ENCODE measurements at regions not wholly inside any gene's neighbourhood (a gene's known extent, or its start where the extent isn't known, plus 50 kb on each side); places are given as distances from the start of the nearest gene placed in this dataset.
"Not testable (repeated sequence)": the region's sequence is repeated elsewhere in the genome, so short reads cannot be mapped to it uniquely, and the experiment has no call there.

DNA sequence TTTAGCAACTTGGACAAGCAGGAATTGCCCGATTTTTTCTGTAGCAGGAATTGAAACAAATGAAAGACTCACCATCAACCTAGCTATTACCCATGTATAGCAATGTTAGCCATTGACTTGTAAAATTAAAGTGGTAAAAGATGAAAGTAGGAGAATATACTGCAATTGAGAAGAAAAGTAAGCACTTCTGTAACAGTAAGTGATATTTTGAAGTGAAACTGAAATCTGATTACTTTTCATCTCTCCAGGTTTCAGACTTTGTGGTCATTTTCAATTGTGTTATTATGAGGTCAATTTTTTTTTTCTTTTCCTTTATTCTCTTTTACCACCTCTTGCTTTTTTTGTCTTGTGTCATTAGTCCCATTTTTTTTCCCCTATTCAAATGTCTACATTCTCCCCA lies 1078.2 kb downstream of the ZPLD1 start:
- H3K4me3 ChIP-seq (ENCODE audit: low read depth, low read length) = no peak overlapping the region
- H3K27ac ChIP-seq (ENCODE audit: low read depth, low read length) = no peak overlapping the region
- H3K4me1 ChIP-seq (ENCODE audit: control insufficient read depth, insufficient read depth, low read length) = no peaks in the 10 kb centered on the region
- no peaks in the 10 kb centered on the region for H3K36me3 ChIP-seq (ENCODE audit: control insufficient read depth, insufficient read depth, low read length)
- DNase-seq (ENCODE audit: low read depth in 4 of 6, low spot score in 6 of 6) = no peak
- WGBS (ENCODE audit: insufficient coverage) = no CpG with 5 or more reads among the region's 1 CpG
- no peaks in the 10 kb centered on the region for H3K9me3 ChIP-seq (ENCODE audit: control insufficient read depth, insufficient read depth, low read length)
- H3K27me3 ChIP-seq (ENCODE audit: control insufficient read depth, insufficient read depth, low read length) = no peaks in the 10 kb centered on the region

DNA sequence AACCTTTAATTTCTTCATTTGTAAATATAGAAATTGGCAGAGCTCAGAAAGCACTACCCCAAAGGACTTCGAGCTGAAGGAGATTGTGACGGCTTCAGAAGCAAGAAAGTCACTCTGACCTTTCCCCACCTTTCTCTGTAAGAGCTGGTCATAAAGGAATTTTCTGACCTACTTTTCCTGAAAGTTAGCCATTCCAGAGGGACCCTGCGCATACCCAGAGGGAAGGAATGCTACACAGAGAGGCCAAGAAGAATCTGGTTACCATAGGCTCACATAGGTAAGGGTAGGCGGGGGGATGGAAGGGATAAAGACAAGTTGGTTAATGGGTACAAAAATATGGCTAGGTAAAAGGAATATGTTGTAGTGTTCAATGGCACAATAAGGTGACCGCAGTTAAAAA lies 1080.3 kb downstream of the ZPLD1 start:
- Histone ChIP-seq H3K4me1 (ENCODE audit: control insufficient read depth, insufficient read depth, low read length) (no peaks in the 10 kb centered on the region), H3K27ac (ENCODE audit: low read depth, low read length) (no peak overlapping the region), H3K27me3 (ENCODE audit: control insufficient read depth, insufficient read depth, low read length) (no peaks in the 10 kb centered on the region), H3K4me3 (ENCODE audit: low read depth, low read length) (no peak overlapping the region), H3K9me3 (ENCODE audit: control insufficient read depth, insufficient read depth, low read length) (no peaks in the 10 kb centered on the region), H3K36me3 (ENCODE audit: control insufficient read depth, insufficient read depth, low read length) (no peaks in the 10 kb centered on the region)
- DNase-seq (ENCODE audit: low read depth in 4 of 6, low spot score in 6 of 6) = no peak
- WGBS (ENCODE audit: insufficient coverage) = 100% methylated on average over 2 of the region's 5 CpGs

DNA sequence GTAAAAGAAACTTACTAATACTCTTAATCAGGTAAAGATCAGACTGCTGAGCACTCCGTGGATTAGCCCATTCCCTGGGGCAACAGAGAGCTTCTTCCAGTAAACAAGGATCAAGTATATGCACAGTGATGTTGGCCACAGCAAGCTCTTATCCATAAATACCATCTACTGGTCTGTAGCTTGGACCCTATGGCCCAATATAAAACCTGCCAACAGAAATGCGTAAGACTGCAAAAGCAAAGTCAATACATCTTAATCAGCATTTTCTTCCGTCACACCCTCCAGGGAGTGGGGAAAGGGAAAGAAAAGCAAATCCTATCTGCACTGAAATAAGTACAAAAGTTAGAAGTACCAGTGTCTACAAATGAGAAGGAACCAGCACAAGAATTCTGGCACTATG lies 1082.1 kb downstream of the ZPLD1 start:
- H3K27ac ChIP-seq (ENCODE audit: low read depth, low read length) = no peak overlapping the region
- H3K4me3 ChIP-seq (ENCODE audit: low read depth, low read length) = no peak overlapping the region
- H3K4me1 ChIP-seq (ENCODE audit: control insufficient read depth, insufficient read depth, low read length) = no peaks in the 10 kb centered on the region
- WGBS (ENCODE audit: insufficient coverage) = 80% methylated on average over 1 of the region's 3 CpGs
- no peaks in the 10 kb centered on the region for H3K9me3 ChIP-seq (ENCODE audit: control insufficient read depth, insufficient read depth, low read length)
- no peaks in the 10 kb centered on the region for H3K36me3 ChIP-seq (ENCODE audit: control insufficient read depth, insufficient read depth, low read length)
- no peaks in the 10 kb centered on the region for H3K27me3 ChIP-seq (ENCODE audit: control insufficient read depth, insufficient read depth, low read length)
- DNase-seq (ENCODE audit: low read depth in 4 of 6, low spot score in 6 of 6) = no peak

DNA sequence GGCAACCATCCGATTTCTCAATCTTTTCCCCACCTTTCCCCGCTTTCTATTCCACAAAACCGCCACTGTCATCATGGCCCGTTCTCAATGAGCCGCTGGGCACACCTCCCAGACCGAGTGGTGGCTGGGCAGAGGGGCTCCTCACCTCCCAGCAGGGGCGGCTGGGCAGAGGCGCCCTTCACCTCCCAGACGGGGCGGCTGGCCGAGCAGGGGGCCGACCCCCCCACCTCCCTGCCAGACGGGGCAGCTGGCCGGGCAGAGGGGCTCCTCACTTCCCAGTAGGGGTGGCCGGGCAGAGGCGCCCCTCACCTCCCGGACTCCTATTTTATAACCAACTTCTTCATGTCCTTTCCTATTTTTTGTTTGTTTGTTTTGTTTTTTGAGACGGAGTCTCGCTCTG lies 1096.5 kb downstream of the ZPLD1 start:
- not testable (repeated sequence) for DNase-seq (ENCODE audit: low read depth in 4 of 6, low spot score in 6 of 6)

DNA sequence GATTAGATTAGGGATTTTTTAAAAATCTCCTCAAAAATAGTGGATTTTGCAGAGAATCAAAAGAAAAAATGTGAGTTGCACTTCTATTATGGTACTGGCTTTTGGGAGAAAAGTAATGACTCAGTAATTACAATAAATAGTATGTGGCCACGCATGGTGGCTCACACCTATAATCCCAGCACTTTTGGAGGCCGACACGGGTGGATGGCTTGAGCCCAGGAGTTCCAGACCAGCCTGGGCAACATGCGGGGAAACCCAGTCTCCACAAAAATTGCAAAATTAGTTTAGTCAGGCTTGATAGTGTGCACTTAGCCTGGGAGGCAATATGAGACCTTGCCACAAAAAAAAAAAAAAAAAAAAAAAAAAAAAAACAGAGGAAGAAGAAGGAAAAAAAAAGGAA lies 1098.2 kb downstream of the ZPLD1 start:
- no peak overlapping the region for H3K27ac ChIP-seq (ENCODE audit: low read depth, low read length)
- no peak for DNase-seq (ENCODE audit: low read depth in 4 of 6, low spot score in 6 of 6)
- WGBS (ENCODE audit: insufficient coverage) = no CpG with 5 or more reads among the region's 4 CpGs
- H3K4me1 ChIP-seq (ENCODE audit: control insufficient read depth, insufficient read depth, low read length) = no peaks in the 10 kb centered on the region
- no peaks in the 10 kb centered on the region for H3K27me3 ChIP-seq (ENCODE audit: control insufficient read depth, insufficient read depth, low read length)
- H3K9me3 ChIP-seq (ENCODE audit: control insufficient read depth, insufficient read depth, low read length) = no peaks in the 10 kb centered on the region
- H3K36me3 ChIP-seq (ENCODE audit: control insufficient read depth, insufficient read depth, low read length) = no peaks in the 10 kb centered on the region
- H3K4me3 ChIP-seq (ENCODE audit: low read depth, low read length) = no peak overlapping the region

More for the DNA sequence above, 1096.5 kb downstream of the ZPLD1 start:
- H3K27me3 ChIP-seq (ENCODE audit: control insufficient read depth, insufficient read depth, low read length); H3K27ac ChIP-seq (ENCODE audit: low read depth, low read length); H3K4me3 ChIP-seq (ENCODE audit: low read depth, low read length); H3K4me1 ChIP-seq (ENCODE audit: control insufficient read depth, insufficient read depth, low read length); H3K9me3 ChIP-seq (ENCODE audit: control insufficient read depth, insufficient read depth, low read length); H3K36me3 ChIP-seq (ENCODE audit: control insufficient read depth, insufficient read depth, low read length): not testable (repeated sequence)
- WGBS (ENCODE audit: insufficient coverage) = 98% methylated on average over 8 of the region's 19 CpGs

DNA sequence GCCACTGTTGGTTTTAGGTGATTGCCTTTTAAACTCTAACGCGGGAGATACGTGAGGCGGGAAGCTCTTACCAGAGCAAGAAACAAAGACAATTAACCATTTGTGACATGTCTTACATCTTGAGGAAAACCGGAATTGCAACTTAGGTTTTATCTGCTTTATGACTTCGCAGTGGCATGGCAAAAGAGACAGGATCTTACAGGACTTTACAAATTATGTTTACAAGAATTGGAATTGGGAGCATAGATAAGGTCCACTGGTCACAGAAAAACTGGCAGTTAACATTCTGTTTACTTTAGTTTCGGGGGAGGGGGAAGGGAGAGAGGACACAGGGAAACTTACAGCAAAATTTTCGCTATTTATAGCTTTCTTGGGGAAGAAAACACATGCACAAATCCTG lies 1119.6 kb downstream of the ZPLD1 start:
- Histone ChIP-seq H3K27me3 (ENCODE audit: control insufficient read depth, insufficient read depth, low read length) (no peaks in the 10 kb centered on the region), H3K4me3 (ENCODE audit: low read depth, low read length) (no peak overlapping the region), H3K36me3 (ENCODE audit: control insufficient read depth, insufficient read depth, low read length) (no peaks in the 10 kb centered on the region), H3K4me1 (ENCODE audit: control insufficient read depth, insufficient read depth, low read length) (no peaks in the 10 kb centered on the region), H3K9me3 (ENCODE audit: control insufficient read depth, insufficient read depth, low read length) (no peaks in the 10 kb centered on the region), H3K27ac (ENCODE audit: low read depth, low read length) (no peak overlapping the region)
- 62% methylated on average over 6 of the region's 8 CpGs for WGBS (ENCODE audit: insufficient coverage)
- no peak for DNase-seq (ENCODE audit: low read depth in 4 of 6, low spot score in 6 of 6)

DNA sequence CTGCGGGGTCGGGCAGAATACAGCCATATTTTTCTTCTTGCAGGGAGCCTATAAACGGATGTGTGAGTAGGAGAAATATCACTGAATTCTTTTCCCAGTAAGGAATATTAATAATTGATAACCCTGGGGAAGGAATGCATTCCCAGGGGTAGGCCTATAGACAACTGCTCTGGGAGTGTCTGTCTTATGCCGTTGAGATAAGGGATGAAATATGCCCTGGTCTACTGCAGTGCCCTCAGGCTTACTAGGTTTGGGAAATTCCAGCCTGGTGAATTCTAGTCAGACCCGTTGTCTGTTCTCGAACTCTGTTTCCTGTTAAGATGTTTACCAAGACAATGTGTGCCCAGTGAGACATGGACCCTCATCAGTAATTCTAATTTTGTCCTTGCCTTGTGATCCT lies 1129.3 kb downstream of the ZPLD1 start:
- H3K27me3 ChIP-seq (ENCODE audit: control insufficient read depth, insufficient read depth, low read length); H3K4me3 ChIP-seq (ENCODE audit: low read depth, low read length); H3K36me3 ChIP-seq (ENCODE audit: control insufficient read depth, insufficient read depth, low read length); H3K4me1 ChIP-seq (ENCODE audit: control insufficient read depth, insufficient read depth, low read length); H3K27ac ChIP-seq (ENCODE audit: low read depth, low read length); H3K9me3 ChIP-seq (ENCODE audit: control insufficient read depth, insufficient read depth, low read length); DNase-seq (ENCODE audit: low read depth in 4 of 6, low spot score in 6 of 6): not testable (repeated sequence)
- 97% methylated on average over 2 of the region's 6 CpGs for WGBS (ENCODE audit: insufficient coverage)

DNA sequence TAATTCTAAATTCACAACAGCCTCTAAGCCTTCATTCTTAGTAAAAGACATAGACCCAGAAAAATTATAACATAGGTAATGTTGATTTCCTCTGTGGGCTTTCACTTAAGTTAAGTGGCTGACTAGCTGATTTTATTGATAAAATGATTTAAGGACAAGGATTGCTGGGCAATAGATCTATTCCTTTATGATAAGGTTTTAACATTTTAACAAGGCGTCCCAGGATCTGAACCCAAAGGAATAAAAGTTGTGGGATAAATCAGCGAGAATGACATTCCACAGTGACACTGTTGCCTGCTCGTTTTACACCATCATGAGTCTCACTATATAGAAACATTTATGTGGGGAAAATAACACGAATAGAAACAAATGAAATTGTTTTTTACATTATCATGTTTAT lies 1151.0 kb downstream of the ZPLD1 start:
- H3K27me3 ChIP-seq (ENCODE audit: control insufficient read depth, insufficient read depth, low read length) = no peaks in the 10 kb centered on the region
- no peaks in the 10 kb centered on the region for H3K9me3 ChIP-seq (ENCODE audit: control insufficient read depth, insufficient read depth, low read length)
- no peaks in the 10 kb centered on the region for H3K36me3 ChIP-seq (ENCODE audit: control insufficient read depth, insufficient read depth, low read length)
- no peaks in the 10 kb centered on the region for H3K4me1 ChIP-seq (ENCODE audit: control insufficient read depth, insufficient read depth, low read length)
- no peak for DNase-seq (ENCODE audit: low read depth in 4 of 6, low spot score in 6 of 6)
- H3K27ac ChIP-seq (ENCODE audit: low read depth, low read length) = no peak overlapping the region
- WGBS (ENCODE audit: insufficient coverage) = no CpG with 5 or more reads among the region's 4 CpGs
- H3K4me3 ChIP-seq (ENCODE audit: low read depth, low read length) = no peak overlapping the region

DNA sequence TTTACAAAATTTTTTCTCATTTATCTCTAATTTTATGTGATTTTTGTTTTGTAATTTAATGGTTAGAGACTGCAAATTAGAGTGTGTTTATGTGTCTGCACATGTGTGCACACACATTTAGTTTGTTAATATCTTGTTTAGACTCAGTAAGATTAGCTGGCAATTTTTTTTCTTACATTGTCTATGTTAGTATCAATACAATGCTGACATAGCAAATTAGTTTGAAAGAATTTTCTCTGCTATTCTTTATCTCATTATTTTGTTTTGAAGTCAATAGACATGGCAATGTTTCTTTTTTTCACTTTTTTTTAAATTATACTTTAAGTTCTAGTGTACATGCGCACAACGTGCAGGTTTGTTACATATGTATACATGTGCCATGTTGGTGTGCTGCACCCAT lies 1155.0 kb downstream of the ZPLD1 start:
- Histone ChIP-seq H3K27me3 (ENCODE audit: control insufficient read depth, insufficient read depth, low read length) (no peaks in the 10 kb centered on the region), H3K36me3 (ENCODE audit: control insufficient read depth, insufficient read depth, low read length) (no peaks in the 10 kb centered on the region), H3K4me3 (ENCODE audit: low read depth, low read length) (no peak overlapping the region), H3K4me1 (ENCODE audit: control insufficient read depth, insufficient read depth, low read length) (no peaks in the 10 kb centered on the region), H3K27ac (ENCODE audit: low read depth, low read length) (no peak overlapping the region), H3K9me3 (ENCODE audit: control insufficient read depth, insufficient read depth, low read length) (no peaks in the 10 kb centered on the region)
- DNase-seq (ENCODE audit: low read depth in 4 of 6, low spot score in 6 of 6) = no peak
- WGBS (ENCODE audit: insufficient coverage) = no CpG with 5 or more reads among the region's 2 CpGs

DNA sequence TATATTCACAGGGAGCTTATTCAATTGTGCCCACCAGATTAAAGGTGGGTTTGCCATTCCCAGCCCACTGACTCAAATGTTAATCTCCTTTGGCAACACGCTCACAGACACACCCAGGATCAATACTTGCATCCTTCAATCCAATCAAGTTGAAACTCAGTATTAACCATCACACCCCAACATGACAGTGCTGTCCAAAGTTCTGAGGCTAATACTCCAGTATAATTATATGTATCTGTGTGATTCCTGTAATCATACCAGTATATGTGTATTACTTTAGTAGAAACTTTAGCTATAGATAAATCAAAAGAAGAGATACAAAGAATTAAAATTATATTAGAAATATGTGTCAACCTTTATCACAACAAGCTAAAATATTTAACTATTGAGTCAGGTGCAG lies 1166.0 kb downstream of the ZPLD1 start:
- H3K36me3 ChIP-seq (ENCODE audit: control insufficient read depth, insufficient read depth, low read length) = no peaks in the 10 kb centered on the region
- no peak overlapping the region for H3K27ac ChIP-seq (ENCODE audit: low read depth, low read length)
- no CpG with 5 or more reads among the region's 1 CpG for WGBS (ENCODE audit: insufficient coverage)
- no peaks in the 10 kb centered on the region for H3K4me1 ChIP-seq (ENCODE audit: control insufficient read depth, insufficient read depth, low read length)
- DNase-seq (ENCODE audit: low read depth in 4 of 6, low spot score in 6 of 6) = no peak
- no peaks in the 10 kb centered on the region for H3K27me3 ChIP-seq (ENCODE audit: control insufficient read depth, insufficient read depth, low read length)
- no peak overlapping the region for H3K4me3 ChIP-seq (ENCODE audit: low read depth, low read length)
- H3K9me3 ChIP-seq (ENCODE audit: control insufficient read depth, insufficient read depth, low read length) = no peaks in the 10 kb centered on the region
